GM19438 (cell line): ENCODE measurements at regions not wholly inside any gene's neighbourhood (a gene's known extent, or its start where the extent isn't known, plus 50 kb on each side); places are given as distances from the start of the nearest gene placed in this dataset.

Experiments used
- ATAC-seq: cut with Tn5 transposase; IDR thresholded peaks from one replicate; pipeline ENCODE4 v1.9.1; 2021; ENCODE audit warnings: low read depth; ENCODE audit not compliant: unreplicated experiment

DNA sequence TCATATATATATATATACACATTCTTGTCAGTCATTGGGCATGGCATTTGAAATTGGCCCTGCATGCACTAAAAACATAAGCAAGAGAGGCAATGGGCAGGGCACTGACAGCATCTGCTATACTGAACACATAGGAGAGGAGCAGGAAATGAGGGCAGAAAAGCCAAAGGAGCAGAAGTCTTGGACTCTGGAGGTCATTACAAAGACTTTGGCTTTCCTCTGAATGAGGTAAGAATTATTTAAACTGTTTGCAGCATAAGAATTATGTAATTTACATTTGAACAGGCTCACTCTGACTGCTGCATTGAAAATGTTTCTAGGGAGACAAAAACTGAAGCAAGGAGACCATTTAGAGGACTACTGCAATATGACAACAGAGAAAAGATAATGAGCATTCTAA lies 396.5 kb downstream of the PRDM5 start:
- ATAC-seq = no peak

DNA sequence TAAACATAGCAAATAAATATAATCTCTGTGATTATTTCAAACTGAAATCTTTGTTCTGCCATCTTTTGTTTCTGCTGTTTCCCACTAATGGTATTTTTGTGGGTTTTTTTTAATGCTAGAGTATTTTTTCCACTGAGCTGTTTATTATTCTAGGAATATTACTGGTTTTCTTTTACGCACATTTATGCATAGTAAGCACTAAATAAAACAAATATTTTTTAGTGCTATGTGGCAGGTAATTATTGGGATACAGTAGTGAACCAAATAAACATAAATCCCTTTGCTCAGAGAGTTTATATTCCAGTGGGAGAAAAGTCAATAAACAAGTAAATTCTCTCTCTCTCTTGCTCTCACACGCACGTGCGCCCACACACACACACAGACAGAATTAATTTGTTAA lies 397.4 kb downstream of the PRDM5 start:
- no peak for ATAC-seq

GRCh38 chr4:120524237-120524636 lies 398.3 kb downstream of the PRDM5 start:
- no peak for ATAC-seq

- no peak for ATAC-seq
Observed at GRCh38 chr4:120520761-120521160, 401.8 kb downstream of the PRDM5 start.

- ATAC-seq = no peak
Observed at GRCh38 chr4:120517966-120518365, 404.6 kb downstream of the PRDM5 start.

DNA sequence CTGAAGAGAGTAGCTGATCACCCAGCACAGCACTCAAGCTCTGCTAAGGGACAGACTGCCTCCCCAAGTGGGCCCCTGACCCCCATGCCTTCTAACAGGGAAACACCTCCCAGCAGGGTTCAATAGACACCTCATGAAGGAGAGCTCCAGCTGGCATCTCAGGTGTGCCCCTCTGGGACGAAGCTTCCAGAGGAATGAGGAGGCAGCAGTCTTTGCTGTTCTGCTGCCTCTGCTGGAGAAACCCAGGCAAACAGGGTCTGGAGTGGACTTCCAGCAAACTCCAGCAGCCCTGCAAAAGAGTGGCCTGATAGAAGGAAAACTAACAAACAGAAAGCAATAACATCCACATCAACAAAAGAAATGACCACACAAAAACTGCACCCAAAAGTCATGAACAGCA lies 412.8 kb downstream of the PRDM5 start:
- ATAC-seq = no peak

GRCh38 chr4:120509222-120509621 lies 413.3 kb downstream of the PRDM5 start:
- ATAC-seq = no peak

- ATAC-seq = no peak
Observed at GRCh38 chr4:120508036-120508435, 414.5 kb downstream of the PRDM5 start.

DNA sequence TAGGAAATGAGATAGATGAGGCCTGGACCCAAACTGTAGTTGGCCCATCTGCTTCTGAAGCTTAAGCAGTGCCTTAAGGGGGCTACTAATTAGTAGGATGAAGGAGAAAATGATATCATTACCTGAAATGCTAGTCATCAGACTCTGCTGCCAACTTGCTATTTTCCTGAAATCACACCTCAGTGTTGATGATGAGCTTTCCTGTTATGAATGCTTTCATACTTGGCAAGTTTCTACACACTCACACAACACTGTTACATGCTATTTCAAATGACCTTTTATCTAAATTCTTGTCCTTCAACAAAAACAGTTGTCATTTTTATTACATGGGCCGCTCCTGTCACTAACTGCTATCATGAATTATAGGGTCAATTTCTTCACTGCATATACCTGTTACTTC lies 416.0 kb downstream of the PRDM5 start:
- ATAC-seq = no peak

- ATAC-seq = no peak
Observed at GRCh38 chr4:120498678-120499077, 423.8 kb downstream of the PRDM5 start.

DNA sequence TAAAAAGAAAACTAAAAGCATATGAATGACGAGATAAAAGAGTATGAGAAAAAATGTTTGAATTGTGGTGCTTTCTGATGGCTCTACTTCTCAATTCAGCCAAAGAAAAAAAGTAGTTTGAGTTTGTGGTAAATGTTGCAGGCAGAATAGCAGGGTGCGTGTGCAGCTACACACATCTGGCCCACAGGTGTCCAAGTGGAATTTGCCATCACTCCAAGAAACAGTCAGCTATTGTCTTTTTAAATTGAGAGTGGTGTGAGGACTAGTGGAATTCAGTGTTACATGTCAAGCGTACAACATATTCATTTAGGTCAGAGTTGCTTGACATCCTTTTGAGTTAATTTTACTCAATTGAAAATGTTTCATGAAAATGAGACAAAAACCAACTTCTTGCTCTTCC lies 424.8 kb upstream of the MAD2L1 start:
- no peak for ATAC-seq

DNA sequence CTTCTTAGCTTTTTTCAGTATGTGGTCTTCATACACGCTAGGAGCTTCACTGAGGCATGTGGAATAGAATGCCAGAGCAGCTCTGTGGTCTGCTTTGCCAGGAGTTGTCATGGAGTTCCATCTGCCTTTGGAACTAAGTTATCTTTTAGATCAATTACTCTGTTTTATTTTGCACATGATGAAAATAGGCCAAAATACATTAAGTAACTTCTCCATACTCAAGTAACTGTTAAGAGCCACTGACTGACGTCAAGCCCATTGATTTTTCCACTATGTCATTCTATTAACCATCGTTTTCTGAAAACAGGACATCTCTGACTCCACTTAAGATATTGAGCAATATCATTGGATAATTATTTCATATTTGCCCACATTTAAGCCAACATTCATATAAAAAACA lies 415.1 kb upstream of the MAD2L1 start:
- no peak for ATAC-seq

DNA sequence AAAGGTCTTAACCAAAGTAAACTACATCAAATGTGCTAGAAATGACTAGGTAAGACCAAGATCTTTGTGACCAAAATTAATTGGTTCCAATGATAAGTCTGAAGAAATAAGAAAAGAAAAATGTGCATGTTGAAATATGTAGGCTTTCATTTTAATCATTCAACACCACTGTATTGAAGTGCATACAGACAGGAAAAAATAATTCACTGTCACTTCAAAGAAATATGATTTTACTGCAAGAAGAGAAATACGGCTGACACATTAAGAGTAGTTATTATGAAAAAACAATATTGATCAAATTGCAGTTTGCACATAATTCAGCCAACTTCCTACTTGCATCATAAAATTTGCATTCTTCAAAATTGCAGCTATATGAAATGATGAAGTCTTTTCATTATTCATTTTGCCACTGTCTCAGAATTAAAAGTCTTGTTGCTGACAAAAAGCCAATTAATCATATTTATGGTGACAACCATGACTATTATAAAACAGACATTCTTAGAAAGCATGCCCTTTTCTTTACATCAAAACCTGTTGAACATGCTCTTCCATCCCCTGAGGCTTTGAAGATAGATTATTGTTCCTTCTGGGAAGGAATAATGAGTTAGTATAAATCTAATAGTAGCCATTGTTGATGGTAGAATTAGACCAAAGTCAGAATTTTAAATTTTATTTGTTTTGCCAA lies 405.9 kb upstream of the MAD2L1 start:
- no peak for ATAC-seq

- no peak for ATAC-seq
Observed at GRCh38 chr4:120466429-120466828, 399.8 kb upstream of the MAD2L1 start.

- ATAC-seq = no peak
Observed at GRCh38 chr4:120454788-120455187, 388.1 kb upstream of the MAD2L1 start.

DNA sequence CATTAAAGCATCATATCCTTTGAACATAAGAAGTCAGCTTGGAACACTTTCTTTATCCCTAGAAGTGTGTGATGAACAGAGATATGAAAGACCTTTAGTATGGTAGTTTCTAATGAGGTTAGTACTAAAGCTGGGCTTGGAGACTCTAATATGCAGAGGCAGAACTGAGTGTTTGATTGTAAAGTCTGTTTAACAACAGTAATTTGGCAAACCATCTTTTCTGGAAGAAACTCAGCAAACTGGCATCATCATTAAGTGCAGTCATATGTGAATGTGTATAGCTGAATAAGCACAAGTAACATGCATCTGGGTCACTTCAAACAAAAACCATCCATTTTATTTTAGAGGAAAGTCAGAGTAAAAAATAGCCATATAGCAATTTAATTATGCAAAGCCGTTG lies 385.9 kb upstream of the MAD2L1 start:
- ATAC-seq = no peak

- no peak for ATAC-seq
Observed at GRCh38 chr4:120452001-120452400, 385.4 kb upstream of the MAD2L1 start.

- ATAC-seq = no peak
Observed at GRCh38 chr4:120447774-120448173, 381.1 kb upstream of the MAD2L1 start.

GRCh38 chr4:120446051-120446567 lies 379.5 kb upstream of the MAD2L1 start:
- peak; percentile 87 for ATAC-seq

DNA sequence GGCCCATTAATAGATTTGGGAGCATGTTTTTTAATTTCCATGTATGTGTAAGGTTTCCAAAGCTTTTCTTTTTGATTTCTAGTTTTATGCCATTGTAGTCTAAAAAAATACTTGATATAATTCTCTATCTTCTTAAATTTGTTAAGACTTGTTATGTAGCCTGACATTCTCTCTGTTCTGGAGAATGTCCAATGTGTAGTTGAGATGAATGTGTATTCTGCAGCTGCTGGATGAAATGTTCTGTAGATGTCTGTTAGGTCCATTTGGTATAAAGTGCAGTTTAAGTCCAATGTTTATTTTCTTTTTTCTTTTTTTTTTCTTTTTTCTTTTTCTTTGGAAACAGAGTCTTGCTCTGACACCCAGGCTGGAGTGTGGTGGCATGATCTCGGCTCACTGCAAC lies 378.5 kb upstream of the MAD2L1 start:
- ATAC-seq = no peak

- ATAC-seq = no peak
Observed at GRCh38 chr4:120443116-120443515, 376.5 kb upstream of the MAD2L1 start.

- ATAC-seq = no peak
Observed at GRCh38 chr4:120440730-120441129, 374.1 kb upstream of the MAD2L1 start.

GRCh38 chr4:120435179-120435578 lies 368.5 kb upstream of the MAD2L1 start:
- no peak for ATAC-seq
